ENCODE measurements at regions not wholly inside any gene's neighbourhood (a gene's known extent, or its start where the extent isn't known, plus 50 kb on each side); places are given as distances from the start of the nearest gene placed in this dataset.

DNA sequence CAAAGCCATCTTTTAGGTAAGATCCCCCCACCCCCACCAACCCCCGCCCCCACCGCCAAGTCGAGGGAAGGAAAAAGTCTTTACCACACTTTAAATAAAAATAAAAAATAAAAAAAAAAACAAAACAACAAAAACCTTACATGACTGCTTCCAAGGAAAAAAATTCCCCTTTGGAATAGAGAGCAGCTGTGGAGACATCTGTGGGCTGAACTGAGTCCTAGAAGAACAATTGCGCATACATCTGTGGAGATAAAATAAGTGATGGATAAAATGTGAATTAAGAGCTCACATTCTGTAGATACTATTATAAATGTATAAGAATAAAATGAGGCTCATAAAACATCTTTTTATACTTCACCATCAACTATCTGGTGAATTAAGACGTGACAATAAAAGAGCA, 601.7 kb upstream of the AGTR1 start:
- TF ChIP-seq CEBPB (IDR thresholded peaks at IDR 0.05; ENCODE audit: low read depth, low read length) (no peak), POLR2A (IDR thresholded peaks at IDR 0.05; ENCODE audit: low read depth, low read length) (no peak), NFE2L2 (IDR thresholded peaks at IDR 0.05; ENCODE audit: low read depth, low read length) (no peak), MAZ (IDR thresholded peaks at IDR 0.05; ENCODE audit: borderline replicate concordance, low read depth, low read length) (no peak)

Data from IMR-90 (cell line).